SK-N-SH (cell line): ENCODE measurements at regions not wholly inside any gene's neighbourhood (a gene's known extent, or its start where the extent isn't known, plus 50 kb on each side); places are given as distances from the start of the nearest gene placed in this dataset.

Experiments
- EP300 ChIP-seq, 2 experiments: IDR thresholded peaks; 2 replicates each; pipeline versions ENCODE4 v1.4.0 to v1.6.1; 2012; ENCODE audit warnings: borderline replicate concordance in 1 of 2, low read depth in 1 of 2, low read length in 1 of 2
- RFX5 ChIP-seq: IDR thresholded peaks from 2 replicates; pipeline ENCODE4 v1.6.1; 2012; ENCODE audit warnings: mild to moderate bottlenecking, improper control_type of control experiment, low read length
- TF ChIP-seq, protein P1 (sequence below): IDR thresholded peaks from 2 replicates; pipeline ENCODE4; 2012
- TF ChIP-seq, protein P2 (sequence below): IDR thresholded peaks from 2 replicates; pipeline ENCODE4 v1.4.0; 2012; ENCODE audit warnings: low read depth, borderline replicate concordance
- TF ChIP-seq, protein P3 (sequence below): fragments of 200-600 bp; sonication (generic); IDR thresholded peaks from 2 replicates; pipeline ENCODE4 v1.6.1; 2017; ENCODE audit warnings: antibody characterized with exemption, mild to moderate bottlenecking, moderate library complexity

GRCh38 chr5:152549709-152550108 is 144.6 kb upstream of the NMUR2 start:
- TF ChIP-seq, protein P1, sequence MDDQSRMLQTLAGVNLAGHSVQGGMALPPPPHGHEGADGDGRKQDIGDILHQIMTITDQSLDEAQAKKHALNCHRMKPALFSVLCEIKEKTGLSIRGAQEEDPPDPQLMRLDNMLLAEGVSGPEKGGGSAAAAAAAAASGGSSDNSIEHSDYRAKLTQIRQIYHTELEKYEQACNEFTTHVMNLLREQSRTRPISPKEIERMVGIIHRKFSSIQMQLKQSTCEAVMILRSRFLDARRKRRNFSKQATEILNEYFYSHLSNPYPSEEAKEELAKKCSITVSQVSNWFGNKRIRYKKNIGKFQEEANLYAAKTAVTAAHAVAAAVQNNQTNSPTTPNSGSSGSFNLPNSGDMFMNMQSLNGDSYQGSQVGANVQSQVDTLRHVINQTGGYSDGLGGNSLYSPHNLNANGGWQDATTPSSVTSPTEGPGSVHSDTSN: no peak
- TF ChIP-seq RFX5 (no peak), EP300 (IDR thresholded peaks at IDR 0.05; ENCODE audit: borderline replicate concordance in 1 of 2, low read depth in 1 of 2, low read length in 1 of 2) (no peak)
- TF ChIP-seq, protein P2, sequence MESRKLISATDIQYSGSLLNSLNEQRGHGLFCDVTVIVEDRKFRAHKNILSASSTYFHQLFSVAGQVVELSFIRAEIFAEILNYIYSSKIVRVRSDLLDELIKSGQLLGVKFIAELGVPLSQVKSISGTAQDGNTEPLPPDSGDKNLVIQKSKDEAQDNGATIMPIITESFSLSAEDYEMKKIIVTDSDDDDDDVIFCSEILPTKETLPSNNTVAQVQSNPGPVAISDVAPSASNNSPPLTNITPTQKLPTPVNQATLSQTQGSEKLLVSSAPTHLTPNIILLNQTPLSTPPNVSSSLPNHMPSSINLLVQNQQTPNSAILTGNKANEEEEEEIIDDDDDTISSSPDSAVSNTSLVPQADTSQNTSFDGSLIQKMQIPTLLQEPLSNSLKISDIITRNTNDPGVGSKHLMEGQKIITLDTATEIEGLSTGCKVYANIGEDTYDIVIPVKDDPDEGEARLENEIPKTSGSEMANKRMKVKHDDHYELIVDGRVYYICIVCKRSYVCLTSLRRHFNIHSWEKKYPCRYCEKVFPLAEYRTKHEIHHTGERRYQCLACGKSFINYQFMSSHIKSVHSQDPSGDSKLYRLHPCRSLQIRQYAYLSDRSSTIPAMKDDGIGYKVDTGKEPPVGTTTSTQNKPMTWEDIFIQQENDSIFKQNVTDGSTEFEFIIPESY: no peak
- TF ChIP-seq, protein P3, sequence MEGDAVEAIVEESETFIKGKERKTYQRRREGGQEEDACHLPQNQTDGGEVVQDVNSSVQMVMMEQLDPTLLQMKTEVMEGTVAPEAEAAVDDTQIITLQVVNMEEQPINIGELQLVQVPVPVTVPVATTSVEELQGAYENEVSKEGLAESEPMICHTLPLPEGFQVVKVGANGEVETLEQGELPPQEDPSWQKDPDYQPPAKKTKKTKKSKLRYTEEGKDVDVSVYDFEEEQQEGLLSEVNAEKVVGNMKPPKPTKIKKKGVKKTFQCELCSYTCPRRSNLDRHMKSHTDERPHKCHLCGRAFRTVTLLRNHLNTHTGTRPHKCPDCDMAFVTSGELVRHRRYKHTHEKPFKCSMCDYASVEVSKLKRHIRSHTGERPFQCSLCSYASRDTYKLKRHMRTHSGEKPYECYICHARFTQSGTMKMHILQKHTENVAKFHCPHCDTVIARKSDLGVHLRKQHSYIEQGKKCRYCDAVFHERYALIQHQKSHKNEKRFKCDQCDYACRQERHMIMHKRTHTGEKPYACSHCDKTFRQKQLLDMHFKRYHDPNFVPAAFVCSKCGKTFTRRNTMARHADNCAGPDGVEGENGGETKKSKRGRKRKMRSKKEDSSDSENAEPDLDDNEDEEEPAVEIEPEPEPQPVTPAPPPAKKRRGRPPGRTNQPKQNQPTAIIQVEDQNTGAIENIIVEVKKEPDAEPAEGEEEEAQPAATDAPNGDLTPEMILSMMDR: no peak
